H9 (cell line): ENCODE measurements at regions not wholly inside any gene's neighbourhood (a gene's known extent, or its start where the extent isn't known, plus 50 kb on each side); places are given as distances from the start of the nearest gene placed in this dataset.

ENCODE experiments used
- DNase-seq: peaks from one replicate; pipeline ENCODE4 v3.0.0-alpha.2; 2017
- H2AFZ ChIP-seq: one replicate; pipeline ENCODE4 v1.6.1; 2013; ENCODE audit warnings: mild to moderate bottlenecking, low read length, control low read depth, moderate library complexity
- H2AK5ac ChIP-seq: 2 replicates; pipeline ENCODE4 v1.6.1; 2013; ENCODE audit warnings: low read length, control low read depth, mixed read lengths; ENCODE audit not compliant: insufficient read length
- H2BK120ac ChIP-seq: one replicate; pipeline ENCODE4 v1.6.1; 2013; ENCODE audit warnings: low read depth, mild to moderate bottlenecking, low read length, control low read depth, inconsistent platforms; ENCODE audit not compliant: poor library complexity, severe bottlenecking
- H2BK12ac ChIP-seq: 2 replicates; pipeline ENCODE4 v1.6.1; 2013; ENCODE audit warnings: low read length, control low read depth, mixed read lengths, low read depth; ENCODE audit not compliant: insufficient read length
- H2BK15ac ChIP-seq: 2 replicates; pipeline ENCODE4 v1.6.1; 2013; ENCODE audit warnings: low read depth, low read length, control low read depth
- H2BK20ac ChIP-seq: one replicate; pipeline ENCODE4 v1.6.1; 2013; ENCODE audit warnings: low read depth, mild to moderate bottlenecking, low read length, control low read depth, inconsistent platforms; ENCODE audit not compliant: poor library complexity, severe bottlenecking
- H2BK5ac ChIP-seq: 2 replicates; pipeline ENCODE4 v1.6.1; 2013; ENCODE audit warnings: low read length, control low read depth, mixed read lengths; ENCODE audit not compliant: insufficient read length
- H3K14ac ChIP-seq: 2 replicates; pipeline ENCODE4 v1.6.1; 2013; ENCODE audit warnings: low read length, control low read depth; ENCODE audit not compliant: insufficient read depth
- H3K18ac ChIP-seq: 2 replicates; pipeline ENCODE4 v1.6.1; 2013; ENCODE audit warnings: low read depth, mild to moderate bottlenecking, mixed read lengths, low read length, control low read depth; ENCODE audit not compliant: insufficient read length
- H3K23ac ChIP-seq: 2 replicates; pipeline ENCODE4 v1.6.1; 2013; ENCODE audit warnings: low read length, control low read depth, mixed read lengths, low read depth; ENCODE audit not compliant: insufficient read length
- H3K23me2 ChIP-seq: 2 replicates; pipeline ENCODE4 v1.6.1; 2013; ENCODE audit warnings: low read depth, mild to moderate bottlenecking, mixed read lengths, low read length, control low read depth; ENCODE audit not compliant: insufficient read length, poor library complexity, severe bottlenecking
- H3K27ac ChIP-seq: 2 replicates; pipeline ENCODE4 v1.5.1; 2013; ENCODE audit warnings: low read length, control low read depth, mixed read lengths, low read depth; ENCODE audit not compliant: insufficient read length
- H3K27me3 ChIP-seq: 2 replicates; pipeline ENCODE4 v1.6.1; 2013; ENCODE audit warnings: low read length, control low read depth, inconsistent platforms; ENCODE audit not compliant: insufficient read depth
- H3K4ac ChIP-seq: 2 replicates; pipeline ENCODE4 v1.6.1; 2013; ENCODE audit warnings: low read depth, mild to moderate bottlenecking, control low read depth, inconsistent platforms, low read length, moderate library complexity
- H3K4me1 ChIP-seq: 2 replicates; pipeline ENCODE4 v1.6.1; 2013; ENCODE audit warnings: low read length, control low read depth, inconsistent platforms; ENCODE audit not compliant: insufficient read depth
- H3K4me2 ChIP-seq: 2 replicates; pipeline ENCODE4 v1.6.1; 2013; ENCODE audit warnings: low read length, control low read depth, mixed read lengths; ENCODE audit not compliant: insufficient read length, insufficient read depth
- H3K56ac ChIP-seq: 2 replicates; pipeline ENCODE4 v1.6.1; 2013; ENCODE audit warnings: low read depth, mild to moderate bottlenecking, mixed read lengths, low read length, control low read depth; ENCODE audit not compliant: insufficient read length
- H3K79me1 ChIP-seq: 2 replicates; pipeline ENCODE4 v1.6.1; 2013; ENCODE audit warnings: low read depth, mild to moderate bottlenecking, moderate library complexity, low read length, control low read depth, inconsistent platforms; ENCODE audit not compliant: insufficient read depth, poor library complexity, severe bottlenecking
- H3K79me2 ChIP-seq: 2 replicates; pipeline ENCODE4 v1.6.1; 2013; ENCODE audit warnings: low read length, control low read depth, inconsistent platforms; ENCODE audit not compliant: insufficient read depth
- H3K9ac ChIP-seq: 2 replicates; pipeline ENCODE4 v1.6.1; 2013; ENCODE audit warnings: low read length, control low read depth, mixed read lengths; ENCODE audit not compliant: insufficient read length; ENCODE audit errors: extremely low read depth
- H3K9me3 ChIP-seq: one replicate; pipeline ENCODE4 v1.6.1; 2013; ENCODE audit warnings: low read depth, low read length, inconsistent platforms; ENCODE audit not compliant: control insufficient read depth
- H3T11ph ChIP-seq: one replicate; pipeline ENCODE4 v1.6.1; 2013; ENCODE audit warnings: mild to moderate bottlenecking, low read length, control low read depth, inconsistent platforms
- H4K20me1 ChIP-seq: one replicate; pipeline ENCODE4 v1.6.1; 2013; ENCODE audit not compliant: control insufficient read depth, insufficient read length, insufficient read depth
- H4K5ac ChIP-seq: 2 replicates; pipeline ENCODE4 v1.6.1; 2013; ENCODE audit warnings: low read depth, mild to moderate bottlenecking, mixed read lengths, low read length, control low read depth; ENCODE audit not compliant: insufficient read length
- H4K8ac ChIP-seq: replicated peaks from 2 replicates; pipeline ENCODE4 v1.6.1; 2013; ENCODE audit warnings: low read length, control low read depth, mixed read lengths, low read depth; ENCODE audit not compliant: insufficient read length
- H4K91ac ChIP-seq: 2 replicates; pipeline ENCODE4 v1.6.1; 2013; ENCODE audit warnings: low read depth, mild to moderate bottlenecking, moderate library complexity, mixed read lengths, low read length, control low read depth; ENCODE audit not compliant: insufficient read length
- H3K27ac Mint-ChIP-seq, 3 experiments: 2 replicates in 2 of 3; 3 replicates in 1 of 3; pipeline ENCODE4 v1.8.0; 2020 to 2021; ENCODE audit warnings: mixed read lengths in 3 of 3, mild to moderate bottlenecking in 1 of 3, moderate library complexity in 1 of 3
- H3K27me3 Mint-ChIP-seq: 2 replicates; pipeline ENCODE4 v1.8.0; 2021; ENCODE audit warnings: low read depth, mild to moderate bottlenecking, moderate library complexity, mixed read lengths
- H3K36me3 Mint-ChIP-seq, 3 experiments: 2 replicates in 2 of 3; 3 replicates in 1 of 3; pipeline ENCODE4 v1.8.0; 2020 to 2021; ENCODE audit warnings: low read depth in 3 of 3, mixed read lengths in 3 of 3; ENCODE audit not compliant: insufficient read depth in 1 of 3
- H3K4me1 Mint-ChIP-seq, 2 experiments: 2 replicates each; pipeline ENCODE4 v1.8.0; 2020; ENCODE audit warnings: mixed read lengths in 2 of 2
- H3K4me3 Mint-ChIP-seq, 2 experiments: 2 replicates in 1 of 2; 3 replicates in 1 of 2; pipeline ENCODE4 v1.8.0; 2020 to 2021; ENCODE audit warnings: mild to moderate bottlenecking in 2 of 2, mixed read lengths in 2 of 2, moderate library complexity in 1 of 2
- H3K9me3 Mint-ChIP-seq, 2 experiments: 2 replicates in 1 of 2; 3 replicates in 1 of 2; pipeline ENCODE4 v1.8.0; 2020; ENCODE audit warnings: mild to moderate bottlenecking in 2 of 2, mixed read lengths in 2 of 2, moderate library complexity in 1 of 2
- CTCF ChIP-seq: fragments of 200-600 bp; sonication (generic); conservative IDR thresholded peaks from 3 replicates; pipeline ENCODE4 v1.8.0; 2021; ENCODE audit warnings: antibody characterized with exemption, mild to moderate bottlenecking
- WGBS: extraction: QIAGEN DNeasy Blood & Tissue Kit; methylation state at CpG from one replicate; pipeline ENCODE4 v1.1.7; 2013; ENCODE audit warnings: missing lambda C conversion rate, low lambda C conversion rate, mixed read lengths; ENCODE audit not compliant: insufficient read length; ENCODE audit errors: extremely low coverage; 5-methylcytosine and 5-hydroxymethylcytosine counted together

- H3K4ac ChIP-seq: no peak overlapping the region
- H3T11ph ChIP-seq: no peak overlapping the region
- H3K36me3 Mint-ChIP-seq: no peaks in the 10 kb centered on the region
- H2BK15ac ChIP-seq: no peak overlapping the region
- peaks cover 4 to 5% of the 10 kb centered on the region in 2 experiments; a peak in 2 of 4 replicates for H3K4me1 Mint-ChIP-seq
- no peak overlapping the region for H3K4me3 Mint-ChIP-seq
- H2BK20ac ChIP-seq: no peak overlapping the region
- H3K27ac ChIP-seq: no peak overlapping the region
- no peak overlapping the region for H3K56ac ChIP-seq
- no peak overlapping the region for H3K23ac ChIP-seq
- H4K8ac ChIP-seq: no peak overlapping the region
- no peak for DNase-seq
- H3K9ac ChIP-seq: no peak overlapping the region
- no peaks in the 10 kb centered on the region for H4K20me1 ChIP-seq
- no peaks in the 10 kb centered on the region for H3K4me1 ChIP-seq
- no peak overlapping the region for H4K91ac ChIP-seq
- H3K18ac ChIP-seq: no peak overlapping the region
- TF ChIP-seq CTCF: no peak
- H3K9me3 ChIP-seq: no peaks in the 10 kb centered on the region
- H3K79me1 ChIP-seq: no peaks in the 10 kb centered on the region
- peaks cover 12% of the 10 kb centered on the region for H3K27me3 Mint-ChIP-seq
- H4K5ac ChIP-seq: no peak overlapping the region
- H3K9me3 Mint-ChIP-seq: no peaks in the 10 kb centered on the region
- H2BK5ac ChIP-seq: no peak overlapping the region
- H2BK120ac ChIP-seq: no peak overlapping the region
- WGBS: no CpG with 5 or more reads among the region's 1 CpG
- H3K79me2 ChIP-seq: no peaks in the 10 kb centered on the region
- no peaks in the 10 kb centered on the region for H3K23me2 ChIP-seq
- H3K14ac ChIP-seq: no peak overlapping the region
- no peak overlapping the region for H3K27ac Mint-ChIP-seq
- H2AFZ ChIP-seq: no peak overlapping the region
- H3K4me2 ChIP-seq: no peak overlapping the region
- H3K27me3 ChIP-seq: no peaks in the 10 kb centered on the region
- no peak overlapping the region for H2AK5ac ChIP-seq
- H2BK12ac ChIP-seq: no peak overlapping the region
Measured at GRCh38 chr3:43201581-43201980, 84.8 kb upstream of the SNRK start.
